ENCODE measurements at regions not wholly inside any gene's neighbourhood (a gene's known extent, or its start where the extent isn't known, plus 50 kb on each side); places are given as distances from the start of the nearest gene placed in this dataset.

GRCh38 chr6:132977413-132977812, 163.0 kb downstream of the RPS12 start:
- Histone ChIP-seq H4K20me1 (replicated peaks; ENCODE audit: control insufficient read depth, extremely low read depth, insufficient read depth, low read length) (no peaks in the 10 kb centered on the region), H3K27me3 (ENCODE audit: control insufficient read depth in 2 of 2, insufficient read depth in 2 of 2, low read length in 2 of 2) (peaks cover 4 to 6% of the 10 kb centered on the region in 2 experiments), H3K9ac (replicated peaks; ENCODE audit: extremely low read depth, insufficient read depth, low read length) (no peak overlapping the region), H3K4me1 (ENCODE audit: control insufficient read depth, extremely low read depth, insufficient read depth, low read length) (no peaks in the 10 kb centered on the region), H2AFZ (ENCODE audit: low read depth, low read length) (no peak overlapping the region), H3K4me3 (replicated peaks in 1 of 3; ENCODE audit: insufficient read depth in 1 of 3, low read depth in 1 of 3, low read length in 3 of 3) (no peak overlapping the region), H3K27ac (ENCODE audit: insufficient read depth, low read depth, low read length) (no peak overlapping the region), H3K36me3 (ENCODE audit: control insufficient read depth in 2 of 2, extremely low read depth in 1 of 2, insufficient read depth in 2 of 2, low read length in 2 of 2) (no peaks in the 10 kb centered on the region), H3K9me3 (replicated peaks; ENCODE audit: control insufficient read depth, insufficient read depth, low read length) (no peaks in the 10 kb centered on the region), H3K9me1 (replicated peaks; ENCODE audit: control insufficient read depth, extremely low read depth, insufficient read depth, low read length) (no peaks in the 10 kb centered on the region), H3K79me2 (ENCODE audit: control insufficient read depth, insufficient read depth, low read length) (no peaks in the 10 kb centered on the region), H3K4me2 (ENCODE audit: insufficient read depth, low read length) (no peak overlapping the region)
- ChIA-PET POLR2A (no interaction called here), CTCF (no interaction called here)
- intact Hi-C loops (cut with micrococcal nuclease) (no loop called here), dilution Hi-C loops (cut with MboI; ENCODE audit: extremely low pct_ligation_motif_present, low sequenced_read_pairs) (no loop called here)
- FAIRE-seq (no peak), DNase-seq (ENCODE audit: low read depth, low spot score) (no peak)
- TF ChIP-seq, protein P1, sequence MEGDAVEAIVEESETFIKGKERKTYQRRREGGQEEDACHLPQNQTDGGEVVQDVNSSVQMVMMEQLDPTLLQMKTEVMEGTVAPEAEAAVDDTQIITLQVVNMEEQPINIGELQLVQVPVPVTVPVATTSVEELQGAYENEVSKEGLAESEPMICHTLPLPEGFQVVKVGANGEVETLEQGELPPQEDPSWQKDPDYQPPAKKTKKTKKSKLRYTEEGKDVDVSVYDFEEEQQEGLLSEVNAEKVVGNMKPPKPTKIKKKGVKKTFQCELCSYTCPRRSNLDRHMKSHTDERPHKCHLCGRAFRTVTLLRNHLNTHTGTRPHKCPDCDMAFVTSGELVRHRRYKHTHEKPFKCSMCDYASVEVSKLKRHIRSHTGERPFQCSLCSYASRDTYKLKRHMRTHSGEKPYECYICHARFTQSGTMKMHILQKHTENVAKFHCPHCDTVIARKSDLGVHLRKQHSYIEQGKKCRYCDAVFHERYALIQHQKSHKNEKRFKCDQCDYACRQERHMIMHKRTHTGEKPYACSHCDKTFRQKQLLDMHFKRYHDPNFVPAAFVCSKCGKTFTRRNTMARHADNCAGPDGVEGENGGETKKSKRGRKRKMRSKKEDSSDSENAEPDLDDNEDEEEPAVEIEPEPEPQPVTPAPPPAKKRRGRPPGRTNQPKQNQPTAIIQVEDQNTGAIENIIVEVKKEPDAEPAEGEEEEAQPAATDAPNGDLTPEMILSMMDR (IDR thresholded peaks at IDR 0.05; ENCODE audit: extremely low read depth in 1 of 2, insufficient read depth in 1 of 2, low read depth in 1 of 2, low read length in 2 of 2) = no peak
- TF ChIP-seq GATA2 (IDR thresholded peaks at IDR 0.05; ENCODE audit: insufficient read depth, insufficient read length, low read depth, low read length) = no peak
- no peak for TF ChIP-seq POLR2AphosphoS5 (IDR thresholded peaks at IDR 0.05; ENCODE audit: insufficient read depth, low read depth, low read length)
- TF ChIP-seq FOS (IDR thresholded peaks at IDR 0.05; ENCODE audit: borderline replicate concordance, insufficient read depth, low read length) = no peak
- TF ChIP-seq, protein P2, sequence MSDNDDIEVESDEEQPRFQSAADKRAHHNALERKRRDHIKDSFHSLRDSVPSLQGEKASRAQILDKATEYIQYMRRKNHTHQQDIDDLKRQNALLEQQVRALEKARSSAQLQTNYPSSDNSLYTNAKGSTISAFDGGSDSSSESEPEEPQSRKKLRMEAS (IDR thresholded peaks at IDR 0.05; ENCODE audit: insufficient read depth, insufficient read length) = no peak
- BruUV-seq (replicated peaks) = no TSS peak

- ChIA-PET POLR2A (no interaction called here), CTCF (interaction anchor here (0.9 to 1.0 kb wide), 2 partner anchors 15 to 23 kb away, joined by 3 read pairs; no protein-coding TSS in a partner anchor)
- Histone ChIP-seq H4K20me1 (replicated peaks; ENCODE audit: control insufficient read depth, extremely low read depth, insufficient read depth, low read length) (no peaks in the 10 kb centered on the region), H3K9me3 (replicated peaks; ENCODE audit: control insufficient read depth, insufficient read depth, low read length) (no peaks in the 10 kb centered on the region), H3K79me2 (ENCODE audit: control insufficient read depth, insufficient read depth, low read length) (no peaks in the 10 kb centered on the region), H3K4me3 (replicated peaks in 1 of 3; ENCODE audit: insufficient read depth in 1 of 3, low read depth in 1 of 3, low read length in 3 of 3) (no peak overlapping the region), H3K27ac (ENCODE audit: insufficient read depth, low read depth, low read length) (no peak overlapping the region), H3K27me3 (ENCODE audit: control insufficient read depth in 2 of 2, insufficient read depth in 2 of 2, low read length in 2 of 2) (peaks cover 4 to 6% of the 10 kb centered on the region in 2 experiments), H3K4me2 (ENCODE audit: insufficient read depth, low read length) (no peak overlapping the region), H3K4me1 (ENCODE audit: control insufficient read depth, extremely low read depth, insufficient read depth, low read length) (no peaks in the 10 kb centered on the region), H3K36me3 (ENCODE audit: control insufficient read depth in 2 of 2, extremely low read depth in 1 of 2, insufficient read depth in 2 of 2, low read length in 2 of 2) (no peaks in the 10 kb centered on the region), H2AFZ (ENCODE audit: low read depth, low read length) (no peak overlapping the region), H3K9ac (replicated peaks; ENCODE audit: extremely low read depth, insufficient read depth, low read length) (no peak overlapping the region), H3K9me1 (replicated peaks; ENCODE audit: control insufficient read depth, extremely low read depth, insufficient read depth, low read length) (no peaks in the 10 kb centered on the region)
- DNase-seq (ENCODE audit: low read depth, low spot score) (no peak), FAIRE-seq (no peak)
- intact Hi-C loops (cut with micrococcal nuclease) = no loop called here
- dilution Hi-C loops (cut with MboI; ENCODE audit: extremely low pct_ligation_motif_present, low sequenced_read_pairs) = no loop called here
- no TSS peak for BruUV-seq (replicated peaks)
- TF ChIP-seq GATA2 (IDR thresholded peaks at IDR 0.05; ENCODE audit: insufficient read depth, insufficient read length, low read depth, low read length) = no peak
- TF ChIP-seq, protein P2 (IDR thresholded peaks at IDR 0.05; ENCODE audit: insufficient read depth, insufficient read length) = no peak
- no peak for TF ChIP-seq EZH2 (IDR thresholded peaks at IDR 0.05; ENCODE audit: borderline replicate concordance, low read depth, low read length, severe bottlenecking)
- TF ChIP-seq JUN (IDR thresholded peaks at IDR 0.05; ENCODE audit: borderline replicate concordance, insufficient read depth, insufficient read length, low read depth) = no peak
Observed at GRCh38 chr6:132978685-132979084, 164.3 kb downstream of the RPS12 start.

All from endothelial cell of umbilical vein (primary cell).